ENCODE measurements at regions not wholly inside any gene's neighbourhood (a gene's known extent, or its start where the extent isn't known, plus 50 kb on each side); places are given as distances from the start of the nearest gene placed in this dataset.
A peak's percentile ranks its signal among the peaks of the same experiment; 100 is the strongest.

DNA sequence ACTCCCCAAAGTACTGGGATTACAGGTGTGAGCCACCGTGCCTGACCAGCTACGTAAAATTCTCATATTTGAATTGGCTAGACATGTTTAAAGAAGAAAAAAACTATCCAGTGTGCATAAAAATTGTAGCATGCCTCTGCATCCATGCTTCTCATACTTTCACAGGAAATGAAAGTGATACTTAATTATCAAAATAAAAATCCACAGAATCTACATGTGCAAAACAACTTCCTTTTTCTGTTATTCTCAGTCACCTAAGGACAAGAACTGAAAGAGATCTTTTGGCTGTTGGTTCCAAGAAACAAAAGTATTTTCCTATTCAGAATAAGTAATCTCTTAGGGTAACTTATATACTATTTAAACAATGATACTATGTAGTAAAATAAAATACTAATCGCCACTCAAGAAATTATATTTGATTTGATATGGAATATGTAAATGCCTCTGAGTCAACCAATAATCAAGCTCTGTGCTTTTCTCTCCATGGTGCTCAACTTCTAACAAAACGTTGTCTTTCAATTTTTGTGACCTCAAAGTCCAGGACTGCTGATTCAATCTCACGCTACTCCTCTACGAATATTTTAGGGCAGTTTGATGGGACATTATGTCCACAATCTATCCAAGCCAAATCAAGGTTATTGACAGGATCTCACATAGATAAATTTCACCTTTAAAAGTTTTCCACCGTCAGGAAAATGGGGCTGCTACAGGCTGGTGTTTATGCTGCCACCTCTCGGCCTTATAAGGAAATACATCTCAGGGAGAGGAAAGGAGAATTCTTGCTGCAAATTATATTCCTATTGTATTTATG lies 102.7 kb downstream of the ZNF281 start (continued):
- TF ChIP-seq, protein P1, sequence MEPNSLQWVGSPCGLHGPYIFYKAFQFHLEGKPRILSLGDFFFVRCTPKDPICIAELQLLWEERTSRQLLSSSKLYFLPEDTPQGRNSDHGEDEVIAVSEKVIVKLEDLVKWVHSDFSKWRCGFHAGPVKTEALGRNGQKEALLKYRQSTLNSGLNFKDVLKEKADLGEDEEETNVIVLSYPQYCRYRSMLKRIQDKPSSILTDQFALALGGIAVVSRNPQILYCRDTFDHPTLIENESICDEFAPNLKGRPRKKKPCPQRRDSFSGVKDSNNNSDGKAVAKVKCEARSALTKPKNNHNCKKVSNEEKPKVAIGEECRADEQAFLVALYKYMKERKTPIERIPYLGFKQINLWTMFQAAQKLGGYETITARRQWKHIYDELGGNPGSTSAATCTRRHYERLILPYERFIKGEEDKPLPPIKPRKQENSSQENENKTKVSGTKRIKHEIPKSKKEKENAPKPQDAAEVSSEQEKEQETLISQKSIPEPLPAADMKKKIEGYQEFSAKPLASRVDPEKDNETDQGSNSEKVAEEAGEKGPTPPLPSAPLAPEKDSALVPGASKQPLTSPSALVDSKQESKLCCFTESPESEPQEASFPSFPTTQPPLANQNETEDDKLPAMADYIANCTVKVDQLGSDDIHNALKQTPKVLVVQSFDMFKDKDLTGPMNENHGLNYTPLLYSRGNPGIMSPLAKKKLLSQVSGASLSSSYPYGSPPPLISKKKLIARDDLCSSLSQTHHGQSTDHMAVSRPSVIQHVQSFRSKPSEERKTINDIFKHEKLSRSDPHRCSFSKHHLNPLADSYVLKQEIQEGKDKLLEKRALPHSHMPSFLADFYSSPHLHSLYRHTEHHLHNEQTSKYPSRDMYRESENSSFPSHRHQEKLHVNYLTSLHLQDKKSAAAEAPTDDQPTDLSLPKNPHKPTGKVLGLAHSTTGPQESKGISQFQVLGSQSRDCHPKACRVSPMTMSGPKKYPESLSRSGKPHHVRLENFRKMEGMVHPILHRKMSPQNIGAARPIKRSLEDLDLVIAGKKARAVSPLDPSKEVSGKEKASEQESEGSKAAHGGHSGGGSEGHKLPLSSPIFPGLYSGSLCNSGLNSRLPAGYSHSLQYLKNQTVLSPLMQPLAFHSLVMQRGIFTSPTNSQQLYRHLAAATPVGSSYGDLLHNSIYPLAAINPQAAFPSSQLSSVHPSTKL (CRISPR knock-in tag; IDR thresholded peaks at IDR 0.05): 0 out of 2 replicates have a peak, but pooled peaks have one; percentile 9
- TF ChIP-seq SIX4 (CRISPR knock-in tag; IDR thresholded peaks at IDR 0.05) (no peak), STAG1 (CRISPR knock-in tag; IDR thresholded peaks at IDR 0.05) (peak; percentile 64), XRCC5 (optimal IDR thresholded peaks at IDR 0.05; ENCODE audit: low read length) (no peak), ZNF10 (CRISPR knock-in tag; IDR thresholded peaks at IDR 0.05; ENCODE audit: borderline replicate concordance, low read depth) (no peak), SRSF9 (IDR thresholded peaks at IDR 0.05; ENCODE audit: borderline replicate concordance, insufficient read depth, low read depth, low read length, poor library complexity, severe bottlenecking) (no peak), NFYC (CRISPR knock-in tag; IDR thresholded peaks at IDR 0.05) (no peak), FOXK1 (CRISPR knock-in tag; IDR thresholded peaks at IDR 0.05; ENCODE audit: borderline replicate concordance, low read depth) (0 out of 2 replicates have a peak, but pooled peaks have one; percentile 18), ZNF24 (IDR thresholded peaks at IDR 0.05) (no peak), PHF8 (CRISPR knock-in tag; IDR thresholded peaks at IDR 0.05) (no peak), ZNF629 (CRISPR knock-in tag; conservative IDR thresholded peaks at IDR 0.05) (peak; percentile 95), ZMYM3 (CRISPR knock-in tag; IDR thresholded peaks at IDR 0.05) (0 out of 2 replicates have a peak, but pooled peaks have one; percentile 17), ZNF530 (CRISPR knock-in tag; IDR thresholded peaks at IDR 0.05; ENCODE audit: low read depth) (no peak)
- TF ChIP-seq, protein P2, sequence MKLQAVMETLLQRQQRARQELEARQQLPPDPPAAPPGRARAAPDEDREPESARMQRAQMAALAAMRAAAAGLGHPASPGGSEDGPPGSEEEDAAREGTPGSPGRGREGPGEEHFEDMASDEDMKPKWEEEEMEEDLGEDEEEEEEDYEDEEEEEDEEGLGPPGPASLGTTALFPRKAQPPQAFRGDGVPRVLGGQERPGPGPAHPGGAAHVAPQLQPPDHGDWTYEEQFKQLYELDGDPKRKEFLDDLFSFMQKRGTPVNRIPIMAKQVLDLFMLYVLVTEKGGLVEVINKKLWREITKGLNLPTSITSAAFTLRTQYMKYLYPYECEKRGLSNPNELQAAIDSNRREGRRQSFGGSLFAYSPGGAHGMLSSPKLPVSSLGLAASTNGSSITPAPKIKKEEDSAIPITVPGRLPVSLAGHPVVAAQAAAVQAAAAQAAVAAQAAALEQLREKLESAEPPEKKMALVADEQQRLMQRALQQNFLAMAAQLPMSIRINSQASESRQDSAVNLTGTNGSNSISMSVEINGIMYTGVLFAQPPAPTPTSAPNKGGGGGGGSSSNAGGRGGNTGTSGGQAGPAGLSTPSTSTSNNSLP (IDR thresholded peaks at IDR 0.05; ENCODE audit: low read depth, low read length): peak; percentile 42; the same call in 1 of the 2 replicates
- TF ChIP-seq, protein P3, sequence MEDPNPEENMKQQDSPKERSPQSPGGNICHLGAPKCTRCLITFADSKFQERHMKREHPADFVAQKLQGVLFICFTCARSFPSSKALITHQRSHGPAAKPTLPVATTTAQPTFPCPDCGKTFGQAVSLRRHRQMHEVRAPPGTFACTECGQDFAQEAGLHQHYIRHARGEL (CRISPR knock-in tag; IDR thresholded peaks at IDR 0.05): no peak
- TF ChIP-seq, protein P4, sequence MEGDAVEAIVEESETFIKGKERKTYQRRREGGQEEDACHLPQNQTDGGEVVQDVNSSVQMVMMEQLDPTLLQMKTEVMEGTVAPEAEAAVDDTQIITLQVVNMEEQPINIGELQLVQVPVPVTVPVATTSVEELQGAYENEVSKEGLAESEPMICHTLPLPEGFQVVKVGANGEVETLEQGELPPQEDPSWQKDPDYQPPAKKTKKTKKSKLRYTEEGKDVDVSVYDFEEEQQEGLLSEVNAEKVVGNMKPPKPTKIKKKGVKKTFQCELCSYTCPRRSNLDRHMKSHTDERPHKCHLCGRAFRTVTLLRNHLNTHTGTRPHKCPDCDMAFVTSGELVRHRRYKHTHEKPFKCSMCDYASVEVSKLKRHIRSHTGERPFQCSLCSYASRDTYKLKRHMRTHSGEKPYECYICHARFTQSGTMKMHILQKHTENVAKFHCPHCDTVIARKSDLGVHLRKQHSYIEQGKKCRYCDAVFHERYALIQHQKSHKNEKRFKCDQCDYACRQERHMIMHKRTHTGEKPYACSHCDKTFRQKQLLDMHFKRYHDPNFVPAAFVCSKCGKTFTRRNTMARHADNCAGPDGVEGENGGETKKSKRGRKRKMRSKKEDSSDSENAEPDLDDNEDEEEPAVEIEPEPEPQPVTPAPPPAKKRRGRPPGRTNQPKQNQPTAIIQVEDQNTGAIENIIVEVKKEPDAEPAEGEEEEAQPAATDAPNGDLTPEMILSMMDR (CRISPR knock-in tag; IDR thresholded peaks at IDR 0.05): peak; percentile 71
- TF ChIP-seq, protein P5, sequence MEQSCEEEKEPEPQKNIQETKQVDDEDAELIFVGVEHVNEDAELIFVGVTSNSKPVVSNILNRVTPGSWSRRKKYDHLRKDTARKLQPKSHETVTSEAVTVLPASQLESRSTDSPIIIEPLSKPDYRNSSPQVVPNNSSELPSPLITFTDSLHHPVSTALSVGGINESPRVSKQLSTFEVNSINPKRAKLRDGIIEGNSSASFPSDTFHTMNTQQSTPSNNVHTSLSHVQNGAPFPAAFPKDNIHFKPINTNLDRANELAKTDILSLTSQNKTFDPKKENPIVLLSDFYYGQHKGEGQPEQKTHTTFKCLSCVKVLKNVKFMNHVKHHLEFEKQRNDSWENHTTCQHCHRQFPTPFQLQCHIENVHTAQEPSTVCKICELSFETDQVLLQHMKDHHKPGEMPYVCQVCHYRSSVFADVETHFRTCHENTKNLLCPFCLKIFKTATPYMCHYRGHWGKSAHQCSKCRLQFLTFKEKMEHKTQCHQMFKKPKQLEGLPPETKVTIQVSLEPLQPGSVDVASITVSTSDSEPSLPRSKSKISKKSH (CRISPR knock-in tag; IDR thresholded peaks at IDR 0.05; ENCODE audit: borderline replicate concordance): no peak

Data from HepG2 (cell line).